ENCODE measurements at regions not wholly inside any gene's neighbourhood (a gene's known extent, or its start where the extent isn't known, plus 50 kb on each side); places are given as distances from the start of the nearest gene placed in this dataset.

- Histone ChIP-seq H3K4me1 (ENCODE audit: control insufficient read depth, insufficient read depth, low read length, unreplicated experiment) (no peaks in the 10 kb centered on the region), H3K27ac (ENCODE audit: low read depth, low read length) (no peak overlapping the region), H3K36me3 (ENCODE audit: insufficient read depth, low read length) (no peaks in the 10 kb centered on the region), H3K79me2 (ENCODE audit: control insufficient read depth, insufficient read depth, low read length, unreplicated experiment) (no peaks in the 10 kb centered on the region), H2AFZ (ENCODE audit: low read length, unreplicated experiment) (no peak overlapping the region), H3K27me3 (ENCODE audit: insufficient read depth, low read length) (no peaks in the 10 kb centered on the region), H3K4me3 (ENCODE audit: low read depth, low read length) (no peak overlapping the region)
Observed at GRCh38 chr13:72170571-72170970, 303.6 kb upstream of the DACH1 start.

- Histone ChIP-seq H3K27ac (ENCODE audit: low read depth, low read length) (no peak overlapping the region), H3K4me3 (ENCODE audit: low read depth, low read length) (no peak overlapping the region), H3K79me2 (ENCODE audit: control insufficient read depth, insufficient read depth, low read length, unreplicated experiment) (no peaks in the 10 kb centered on the region), H3K36me3 (ENCODE audit: insufficient read depth, low read length) (no peaks in the 10 kb centered on the region), H2AFZ (ENCODE audit: low read length, unreplicated experiment) (no peak overlapping the region), H3K4me1 (ENCODE audit: control insufficient read depth, insufficient read depth, low read length, unreplicated experiment) (no peaks in the 10 kb centered on the region), H3K27me3 (ENCODE audit: insufficient read depth, low read length) (no peaks in the 10 kb centered on the region)
Observed at GRCh38 chr13:72168126-72168855, 301.3 kb upstream of the DACH1 start.

- Histone ChIP-seq H3K4me1 (ENCODE audit: control insufficient read depth, insufficient read depth, low read length, unreplicated experiment) (no peaks in the 10 kb centered on the region), H3K79me2 (ENCODE audit: control insufficient read depth, insufficient read depth, low read length, unreplicated experiment) (no peaks in the 10 kb centered on the region), H2AFZ (ENCODE audit: low read length, unreplicated experiment) (no peak overlapping the region), H3K36me3 (ENCODE audit: insufficient read depth, low read length) (no peaks in the 10 kb centered on the region), H3K27ac (ENCODE audit: low read depth, low read length) (no peak overlapping the region), H3K4me3 (ENCODE audit: low read depth, low read length) (no peak overlapping the region), H3K27me3 (ENCODE audit: insufficient read depth, low read length) (no peaks in the 10 kb centered on the region)
Observed at GRCh38 chr13:72166102-72166650, 299.2 kb upstream of the DACH1 start.

GRCh38 chr13:72165276-72165675, 298.3 kb upstream of the DACH1 start:
- no peaks in the 10 kb centered on the region for H3K4me1 ChIP-seq (ENCODE audit: control insufficient read depth, insufficient read depth, low read length, unreplicated experiment)
- H3K27me3 ChIP-seq (ENCODE audit: insufficient read depth, low read length), result no peaks in the 10 kb centered on the region
- no peaks in the 10 kb centered on the region for H3K36me3 ChIP-seq (ENCODE audit: insufficient read depth, low read length)
- no peaks in the 10 kb centered on the region for H3K79me2 ChIP-seq (ENCODE audit: control insufficient read depth, insufficient read depth, low read length, unreplicated experiment)
- H3K27ac ChIP-seq (ENCODE audit: low read depth, low read length), result no peak overlapping the region
- H3K4me3 ChIP-seq (ENCODE audit: low read depth, low read length), result no peak overlapping the region
- no peak overlapping the region for H2AFZ ChIP-seq (ENCODE audit: low read length, unreplicated experiment)

GRCh38 chr13:72164811-72165210, 297.8 kb upstream of the DACH1 start:
- H3K27ac ChIP-seq (ENCODE audit: low read depth, low read length), result no peak overlapping the region
- H3K27me3 ChIP-seq (ENCODE audit: insufficient read depth, low read length), result no peaks in the 10 kb centered on the region
- no peak overlapping the region for H3K4me3 ChIP-seq (ENCODE audit: low read depth, low read length)
- no peaks in the 10 kb centered on the region for H3K36me3 ChIP-seq (ENCODE audit: insufficient read depth, low read length)
- no peak overlapping the region for H2AFZ ChIP-seq (ENCODE audit: low read length, unreplicated experiment)
- no peaks in the 10 kb centered on the region for H3K4me1 ChIP-seq (ENCODE audit: control insufficient read depth, insufficient read depth, low read length, unreplicated experiment)
- no peaks in the 10 kb centered on the region for H3K79me2 ChIP-seq (ENCODE audit: control insufficient read depth, insufficient read depth, low read length, unreplicated experiment)

GRCh38 chr13:72163678-72164077, 296.7 kb upstream of the DACH1 start:
- Histone ChIP-seq H3K27me3 (ENCODE audit: insufficient read depth, low read length) (no peaks in the 10 kb centered on the region), H2AFZ (ENCODE audit: low read length, unreplicated experiment) (no peak overlapping the region), H3K4me1 (ENCODE audit: control insufficient read depth, insufficient read depth, low read length, unreplicated experiment) (no peaks in the 10 kb centered on the region), H3K79me2 (ENCODE audit: control insufficient read depth, insufficient read depth, low read length, unreplicated experiment) (no peaks in the 10 kb centered on the region), H3K36me3 (ENCODE audit: insufficient read depth, low read length) (no peaks in the 10 kb centered on the region), H3K4me3 (ENCODE audit: low read depth, low read length) (no peak overlapping the region), H3K27ac (ENCODE audit: low read depth, low read length) (no peak overlapping the region)

GRCh38 chr13:72160977-72161376, 294.0 kb upstream of the DACH1 start:
- no peaks in the 10 kb centered on the region for H3K4me1 ChIP-seq (ENCODE audit: control insufficient read depth, insufficient read depth, low read length, unreplicated experiment)
- no peaks in the 10 kb centered on the region for H3K27me3 ChIP-seq (ENCODE audit: insufficient read depth, low read length)
- no peak overlapping the region for H3K4me3 ChIP-seq (ENCODE audit: low read depth, low read length)
- H2AFZ ChIP-seq (ENCODE audit: low read length, unreplicated experiment), result no peak overlapping the region
- H3K79me2 ChIP-seq (ENCODE audit: control insufficient read depth, insufficient read depth, low read length, unreplicated experiment), result no peaks in the 10 kb centered on the region
- H3K27ac ChIP-seq (ENCODE audit: low read depth, low read length), result no peak overlapping the region
- H3K36me3 ChIP-seq (ENCODE audit: insufficient read depth, low read length), result no peaks in the 10 kb centered on the region

GRCh38 chr13:72156760-72157159, 289.8 kb upstream of the DACH1 start:
- Histone ChIP-seq H3K27me3 (ENCODE audit: insufficient read depth, low read length) (no peaks in the 10 kb centered on the region), H3K4me1 (ENCODE audit: control insufficient read depth, insufficient read depth, low read length, unreplicated experiment) (no peaks in the 10 kb centered on the region), H3K27ac (ENCODE audit: low read depth, low read length) (no peak overlapping the region), H3K4me3 (ENCODE audit: low read depth, low read length) (no peak overlapping the region), H2AFZ (ENCODE audit: low read length, unreplicated experiment) (no peak overlapping the region), H3K36me3 (ENCODE audit: insufficient read depth, low read length) (no peaks in the 10 kb centered on the region), H3K79me2 (ENCODE audit: control insufficient read depth, insufficient read depth, low read length, unreplicated experiment) (no peaks in the 10 kb centered on the region)

- H3K36me3 ChIP-seq (ENCODE audit: insufficient read depth, low read length), result no peaks in the 10 kb centered on the region
- H3K27me3 ChIP-seq (ENCODE audit: insufficient read depth, low read length), result no peaks in the 10 kb centered on the region
- no peak overlapping the region for H3K4me3 ChIP-seq (ENCODE audit: low read depth, low read length)
- H3K27ac ChIP-seq (ENCODE audit: low read depth, low read length), result no peak overlapping the region
- no peak overlapping the region for H2AFZ ChIP-seq (ENCODE audit: low read length, unreplicated experiment)
- no peaks in the 10 kb centered on the region for H3K4me1 ChIP-seq (ENCODE audit: control insufficient read depth, insufficient read depth, low read length, unreplicated experiment)
- no peaks in the 10 kb centered on the region for H3K79me2 ChIP-seq (ENCODE audit: control insufficient read depth, insufficient read depth, low read length, unreplicated experiment)
Observed at GRCh38 chr13:72153272-72153671, 286.3 kb upstream of the DACH1 start.

GRCh38 chr13:72151241-72151640, 284.2 kb upstream of the DACH1 start:
- Histone ChIP-seq H2AFZ (ENCODE audit: low read length, unreplicated experiment) (no peak overlapping the region), H3K4me1 (ENCODE audit: control insufficient read depth, insufficient read depth, low read length, unreplicated experiment) (no peaks in the 10 kb centered on the region), H3K36me3 (ENCODE audit: insufficient read depth, low read length) (no peaks in the 10 kb centered on the region), H3K27ac (ENCODE audit: low read depth, low read length) (no peak overlapping the region), H3K27me3 (ENCODE audit: insufficient read depth, low read length) (no peaks in the 10 kb centered on the region), H3K79me2 (ENCODE audit: control insufficient read depth, insufficient read depth, low read length, unreplicated experiment) (no peaks in the 10 kb centered on the region), H3K4me3 (ENCODE audit: low read depth, low read length) (no peak overlapping the region)

- Histone ChIP-seq H3K4me1 (ENCODE audit: control insufficient read depth, insufficient read depth, low read length, unreplicated experiment) (no peaks in the 10 kb centered on the region), H3K27me3 (ENCODE audit: insufficient read depth, low read length) (no peaks in the 10 kb centered on the region), H2AFZ (ENCODE audit: low read length, unreplicated experiment) (no peak overlapping the region), H3K36me3 (ENCODE audit: insufficient read depth, low read length) (no peaks in the 10 kb centered on the region), H3K27ac (ENCODE audit: low read depth, low read length) (no peak overlapping the region), H3K79me2 (ENCODE audit: control insufficient read depth, insufficient read depth, low read length, unreplicated experiment) (no peaks in the 10 kb centered on the region), H3K4me3 (ENCODE audit: low read depth, low read length) (no peak overlapping the region)
Observed at GRCh38 chr13:72150502-72150901, 283.5 kb upstream of the DACH1 start.

All from ACC112 (cell line).